Nucleus accumbens (tissue), 56 donors: ENCODE measurements at regions not wholly inside any gene's neighbourhood (a gene's known extent, or its start where the extent isn't known, plus 50 kb on each side); places are given as distances from the start of the nearest gene placed in this dataset.
A peak's percentile ranks its signal among the peaks of the same experiment; 100 is the strongest.

Experiments
- DNase-seq, 56 donors: peaks; one replicate each; lab custom pipeline; 2025; lab: John Stamatoyannopoulos, UW

DNA sequence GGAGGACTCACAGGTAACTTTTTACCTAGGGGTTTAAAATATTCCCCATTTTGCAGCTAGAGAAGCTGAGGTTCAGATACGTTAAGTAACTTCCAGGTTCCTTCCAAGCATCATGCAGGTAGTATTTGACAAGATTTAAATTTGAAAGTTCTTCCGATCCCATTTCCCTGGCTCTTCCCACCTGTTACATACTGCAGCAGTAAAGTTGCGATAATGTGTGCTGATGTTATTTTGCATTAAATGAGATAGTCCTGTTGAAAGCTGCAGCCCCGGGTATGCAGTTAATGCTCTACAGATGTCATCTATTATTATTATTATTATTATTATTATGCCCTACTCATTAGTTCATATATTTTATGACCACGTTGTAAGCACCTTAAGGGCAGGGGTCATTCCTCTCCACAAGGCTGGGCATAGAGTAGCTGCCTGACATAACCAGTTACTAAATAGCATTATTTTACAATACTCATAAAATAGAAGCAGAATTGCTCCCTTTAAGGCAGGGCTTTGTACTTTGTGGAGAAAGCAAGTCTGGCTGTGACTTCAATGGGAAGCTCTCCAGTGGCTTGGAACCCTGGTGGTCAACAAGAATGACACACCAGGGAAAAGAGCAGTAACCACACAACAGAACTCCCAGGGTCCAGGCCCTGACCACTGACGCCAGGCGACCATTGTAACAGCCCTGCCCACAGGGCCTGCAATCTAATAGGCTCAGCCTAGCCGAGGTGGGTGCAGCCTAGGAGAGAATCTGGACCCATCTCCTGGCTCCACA is 90.8 kb upstream of the CALM2 start:
- DNase-seq, result no peak

DNA sequence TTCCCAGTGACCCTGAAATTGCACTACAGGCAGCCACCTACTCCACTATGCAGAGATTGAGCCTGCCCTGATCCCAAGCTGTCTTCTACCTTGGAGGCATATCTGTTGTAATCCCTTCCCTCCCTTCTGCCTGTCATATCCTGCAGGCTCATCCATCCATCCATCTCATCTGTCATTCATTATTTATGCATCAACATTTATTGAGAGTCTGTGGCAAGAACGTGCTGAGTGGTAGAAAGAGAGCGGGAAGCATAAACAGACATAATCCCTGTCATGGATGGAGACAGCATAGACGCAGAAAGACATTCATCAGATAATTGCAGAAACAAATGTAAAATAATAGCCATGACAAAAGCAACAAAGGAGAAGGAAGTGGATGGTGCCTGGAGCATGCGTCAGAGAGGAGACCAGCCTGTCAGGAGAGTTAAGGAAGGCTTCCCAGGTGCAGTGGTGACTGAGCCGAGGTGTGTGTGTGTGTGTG is 89.5 kb upstream of the CALM2 start:
- no peak for DNase-seq

DNA sequence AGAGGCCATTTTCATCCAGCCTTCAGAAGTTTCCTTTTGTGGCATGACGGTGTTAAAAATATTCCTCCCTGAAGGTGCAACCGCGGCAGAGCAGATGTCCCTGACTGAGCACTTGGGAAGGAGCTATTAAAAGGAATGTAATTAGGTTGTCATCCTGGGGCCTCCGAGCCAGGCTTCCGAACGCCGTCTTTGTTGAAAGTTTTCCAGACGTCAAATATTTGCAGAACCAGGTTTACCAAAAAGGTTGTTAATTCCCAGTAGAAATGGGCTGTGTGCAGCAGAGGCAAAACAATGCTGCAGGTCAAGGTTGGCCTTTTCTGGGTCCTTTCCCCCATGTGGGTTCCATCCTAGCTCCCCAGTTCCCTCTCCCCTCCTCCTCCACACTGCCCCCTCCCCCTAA is 88.8 kb upstream of the CALM2 start:
- no peak for DNase-seq

DNA sequence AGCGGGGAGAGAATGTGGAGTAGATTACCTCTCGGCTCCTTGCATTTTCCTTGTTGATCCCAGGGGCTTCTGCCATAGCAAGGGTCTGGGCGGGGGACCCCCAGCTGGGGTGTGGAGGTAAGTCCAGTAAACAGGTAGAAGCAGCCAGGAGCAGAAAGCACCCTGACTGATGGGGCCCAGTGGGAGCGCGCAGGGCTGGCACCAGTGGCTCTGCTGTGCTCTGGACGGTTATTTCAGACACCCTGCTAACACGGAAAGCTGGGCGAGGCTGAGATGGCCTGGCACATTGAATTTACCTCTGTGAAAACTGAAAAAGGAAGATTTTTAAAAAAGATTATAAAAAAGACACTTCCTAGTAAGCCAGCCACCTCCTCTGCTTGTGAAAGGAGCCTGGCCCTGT is 88.4 kb upstream of the CALM2 start:
- DNase-seq, result no peak

DNA sequence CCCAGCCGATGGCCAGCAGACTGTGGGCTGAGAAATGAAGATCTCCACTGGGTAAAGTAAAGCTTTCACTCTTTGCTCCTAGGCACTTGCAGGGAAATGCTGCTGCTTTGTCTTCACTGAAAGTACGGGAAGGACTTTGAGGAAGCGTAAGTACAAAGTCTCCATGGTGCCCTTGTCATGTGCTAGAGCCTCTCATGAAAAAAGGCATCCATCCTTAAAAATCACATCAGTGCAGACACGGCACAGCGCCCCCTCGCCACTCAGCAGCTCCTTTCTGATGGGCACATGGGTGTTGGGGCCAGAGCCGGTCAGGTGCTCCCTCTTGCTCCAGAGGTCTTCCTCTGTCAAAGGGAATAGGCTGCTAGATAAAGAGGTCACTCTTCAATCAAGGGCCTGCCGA is 87.8 kb upstream of the CALM2 start:
- peak in 23 of 56 donors; percentile 6 to 71 (median 29) for DNase-seq

DNA sequence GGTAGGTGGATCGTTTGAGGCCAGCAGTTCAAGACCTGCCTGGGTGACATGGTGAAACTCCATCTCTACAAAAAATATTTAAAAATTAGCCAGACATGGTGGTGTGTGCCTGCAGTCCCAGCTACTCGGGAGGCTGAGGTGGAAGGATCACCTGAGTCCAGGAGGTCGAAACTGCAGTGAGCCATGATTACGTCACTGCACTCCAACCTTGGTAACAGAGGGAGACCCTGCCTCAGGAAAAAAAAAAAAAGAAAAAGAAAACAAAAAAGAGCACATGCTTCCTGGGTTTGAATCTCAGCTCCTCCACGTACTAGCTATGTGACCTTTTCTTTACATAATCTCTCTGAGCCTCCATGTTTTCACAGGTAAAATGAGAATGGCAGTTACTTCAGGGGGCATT is 86.3 kb upstream of the CALM2 start:
- DNase-seq, result no peak

DNA sequence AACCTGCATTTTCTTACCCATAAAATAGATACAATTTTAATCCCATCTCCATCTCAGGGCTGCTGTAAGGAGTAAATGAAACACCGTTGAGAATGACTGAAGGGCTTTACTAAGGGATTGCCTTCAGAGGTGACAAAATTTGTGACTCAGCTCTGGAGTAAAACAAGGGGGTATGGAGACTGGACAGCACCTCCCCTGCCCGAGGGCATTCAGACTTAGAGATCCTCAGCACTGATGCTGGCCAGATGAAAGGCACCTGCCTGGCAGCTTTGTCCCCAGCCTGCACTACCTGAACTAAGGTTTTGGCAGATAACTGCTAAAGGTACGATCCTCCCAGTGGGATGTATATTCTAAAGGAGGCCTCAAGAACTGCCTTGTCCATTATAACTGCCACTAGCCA is 84.7 kb upstream of the CALM2 start:
- DNase-seq, result no peak

DNA sequence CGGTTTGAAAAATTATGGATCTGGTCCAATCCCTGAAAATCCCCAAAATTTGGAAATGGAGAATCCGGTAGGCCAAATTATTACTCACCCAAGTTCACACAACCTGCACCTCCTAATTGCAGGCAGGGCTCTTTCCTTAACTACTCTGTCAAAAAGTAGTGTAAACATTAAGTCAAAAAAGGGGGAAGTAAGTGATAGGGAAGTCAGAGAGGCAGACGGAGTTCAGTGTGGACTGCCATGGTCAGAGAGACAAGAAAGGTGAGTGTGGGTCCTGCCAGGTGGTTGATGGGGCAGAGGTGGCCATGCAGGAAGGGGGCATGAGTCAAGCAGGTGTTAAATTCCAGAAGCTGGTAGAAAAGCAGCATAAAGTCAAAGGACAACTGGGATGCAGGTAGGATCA is 83.5 kb upstream of the CALM2 start:
- DNase-seq, result no peak

DNA sequence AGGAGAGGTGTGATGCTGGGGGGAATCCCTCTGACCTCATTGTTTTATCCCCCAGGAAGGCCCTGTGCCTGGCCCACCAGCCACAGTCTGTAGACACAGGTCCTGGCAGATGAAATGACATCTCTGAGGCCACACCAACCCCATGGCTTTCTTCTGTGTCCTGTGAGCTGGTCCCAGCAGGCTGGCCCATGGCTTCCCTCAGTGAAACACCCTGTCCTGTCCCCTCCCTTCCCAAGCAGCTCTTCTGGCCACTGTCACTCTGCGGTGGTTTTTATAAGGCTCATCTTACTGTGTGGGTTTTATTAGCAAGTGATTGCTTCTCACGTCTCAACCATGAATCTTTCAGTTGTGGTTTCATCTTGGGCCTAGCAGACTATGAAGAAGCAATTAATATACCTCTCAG is 81.6 kb upstream of the CALM2 start:
- no peak for DNase-seq

DNA sequence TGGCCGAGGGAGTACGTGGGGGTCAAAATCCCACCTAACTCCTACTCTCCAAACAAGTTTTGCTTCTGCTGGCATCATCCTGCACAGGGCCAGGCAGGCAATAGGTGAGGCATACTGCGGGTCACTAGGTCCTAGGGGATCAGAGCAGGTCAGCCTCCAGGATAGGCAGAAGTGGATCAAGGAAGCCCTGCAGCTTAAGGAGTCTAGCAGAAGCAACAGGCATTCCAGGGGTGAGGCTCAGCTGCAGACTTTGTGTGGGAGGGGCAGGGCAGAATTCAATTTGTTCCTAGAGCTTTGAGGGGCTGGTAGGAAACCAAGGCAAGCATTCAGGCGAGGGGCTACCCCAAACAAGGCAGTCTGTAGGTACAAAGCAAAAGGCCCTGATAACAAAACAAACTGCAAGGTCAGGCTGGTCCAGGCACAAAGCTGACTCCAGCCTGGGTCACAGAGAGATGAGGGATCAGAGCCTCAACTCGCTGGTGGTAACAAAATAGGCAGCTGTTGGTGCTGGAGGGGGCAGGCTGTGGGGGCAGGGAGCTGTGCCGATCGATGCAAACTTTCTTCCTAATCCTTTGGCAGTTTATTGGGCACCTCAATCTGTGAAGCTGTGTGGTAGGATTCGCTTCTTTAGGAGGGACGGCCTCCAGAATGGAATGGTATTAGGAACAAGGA is 80.2 kb upstream of the CALM2 start:
- no peak for DNase-seq

DNA sequence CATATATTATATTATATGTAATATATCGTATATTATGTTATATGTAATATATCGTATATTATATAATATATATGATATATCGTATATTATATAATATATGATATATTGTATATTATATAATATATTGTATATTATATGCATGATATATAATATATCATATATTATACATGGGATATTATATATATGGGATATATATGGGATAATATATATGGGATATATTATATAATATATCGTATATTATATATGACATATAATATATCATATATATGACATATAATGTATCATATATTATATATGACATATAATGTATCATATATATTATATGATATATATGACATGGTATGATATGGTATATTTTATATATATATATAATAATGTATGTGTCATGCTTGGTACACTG is 79.5 kb upstream of the CALM2 start:
- DNase-seq, result no peak

DNA sequence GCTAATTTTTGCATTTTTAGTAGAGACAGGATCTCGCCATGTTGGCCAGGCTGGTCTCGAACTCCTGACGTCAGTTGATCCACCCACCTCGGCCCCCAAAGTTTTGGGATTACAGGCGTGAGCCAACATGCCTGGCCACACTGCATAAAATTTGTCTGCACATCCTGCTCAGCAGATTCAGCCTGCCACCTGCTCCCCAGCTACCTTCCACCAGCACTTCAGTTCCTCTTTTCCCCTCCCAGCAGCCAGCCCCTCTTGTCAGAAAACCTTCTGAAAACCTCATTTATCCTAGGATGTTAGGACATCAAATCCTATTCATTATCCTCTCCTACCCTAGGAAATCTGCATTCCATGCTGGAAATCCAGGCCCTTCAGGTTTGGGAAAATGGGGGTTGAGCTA is 78.2 kb upstream of the CALM2 start:
- no peak for DNase-seq

DNA sequence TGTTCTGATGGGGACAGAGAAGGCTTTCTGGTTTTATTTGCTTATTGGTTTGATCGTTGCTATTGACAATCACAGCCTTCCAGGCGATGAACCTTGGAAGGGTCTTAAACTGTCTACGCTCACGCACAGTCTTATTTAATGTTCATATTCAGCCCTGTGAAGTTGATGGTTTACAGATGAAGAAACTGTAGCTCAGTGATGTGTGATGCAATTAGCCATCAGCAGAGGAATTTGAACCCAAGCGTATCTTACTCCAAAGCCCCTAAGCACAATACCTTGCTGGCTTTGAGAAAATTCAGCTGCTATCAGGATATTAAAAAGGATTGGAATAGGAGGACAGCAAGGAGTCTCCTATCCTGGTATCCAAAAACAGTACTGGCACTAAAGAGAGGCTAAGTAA is 77.1 kb upstream of the CALM2 start:
- DNase-seq, result no peak

DNA sequence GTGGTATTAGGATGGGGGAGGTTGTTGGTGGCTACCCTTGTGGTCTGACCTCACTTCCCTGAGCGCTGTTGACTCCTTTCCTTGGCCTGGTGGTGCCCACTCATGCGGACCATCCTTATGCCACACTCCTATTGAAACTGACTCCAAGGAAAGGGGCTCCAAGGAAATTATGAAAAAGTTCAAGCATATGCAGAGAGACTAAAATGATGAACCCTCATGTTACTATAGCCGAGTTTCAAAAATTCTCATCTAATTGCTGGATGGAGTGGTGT is 75.0 kb upstream of the CALM2 start:
- no peak for DNase-seq

DNA sequence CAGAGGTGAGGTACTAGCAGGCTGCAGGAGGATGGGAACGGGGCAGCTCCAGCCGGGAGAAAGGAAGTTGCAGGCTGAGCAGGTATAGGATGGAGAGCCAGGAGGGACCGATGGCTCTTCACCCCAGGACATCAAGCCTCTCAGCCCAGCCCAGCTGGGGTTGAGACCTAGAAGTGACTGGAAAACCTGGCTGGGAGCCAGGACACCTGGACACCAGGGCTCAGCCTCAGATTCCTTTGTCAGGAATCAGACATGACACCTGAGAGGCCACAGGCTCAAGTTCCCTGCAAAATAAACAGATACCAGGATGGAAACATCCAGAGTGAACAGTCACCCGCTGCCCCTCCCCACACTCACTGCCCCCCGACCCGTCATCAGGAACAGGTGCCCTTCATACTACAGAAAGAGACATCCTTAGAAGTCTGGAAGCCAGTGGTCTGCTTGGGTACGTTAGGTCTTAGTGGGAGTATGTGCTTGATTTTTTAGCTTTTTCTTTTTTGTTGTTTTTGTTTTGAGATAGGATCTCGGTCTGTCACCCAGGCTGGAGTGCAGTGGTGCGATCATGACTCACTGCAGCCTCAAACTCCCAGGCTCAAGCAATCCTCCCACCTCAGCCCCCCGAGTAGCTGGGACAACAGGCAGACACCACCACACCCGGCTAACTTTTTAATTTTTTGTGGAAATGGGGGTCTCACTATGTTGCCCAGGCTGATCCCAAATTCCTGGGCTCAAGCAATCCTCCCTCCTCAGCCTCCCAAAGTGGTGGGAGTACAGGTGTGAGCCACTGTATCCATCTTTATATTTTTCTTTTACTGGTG is 74.5 kb upstream of the CALM2 start:
- DNase-seq, result no peak

DNA sequence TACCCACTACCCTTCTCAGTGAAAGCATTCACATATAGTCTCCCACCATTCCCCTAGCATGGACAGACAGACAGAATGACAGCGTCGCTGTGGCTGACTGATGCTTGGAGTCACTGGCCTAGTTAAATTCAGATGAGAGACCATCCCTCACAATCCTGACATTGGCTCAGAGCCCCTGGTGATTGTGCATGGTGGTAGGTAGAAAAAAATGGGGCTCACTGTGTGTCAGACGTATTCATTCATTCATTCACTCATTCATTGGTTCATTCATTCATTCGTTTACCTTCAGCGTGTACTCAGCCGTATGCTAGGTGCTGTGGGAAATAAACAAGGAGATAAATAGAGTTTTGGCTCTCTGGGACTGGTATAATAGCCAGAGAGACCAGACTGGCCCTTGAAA is 73.6 kb upstream of the CALM2 start:
- no peak for DNase-seq

DNA sequence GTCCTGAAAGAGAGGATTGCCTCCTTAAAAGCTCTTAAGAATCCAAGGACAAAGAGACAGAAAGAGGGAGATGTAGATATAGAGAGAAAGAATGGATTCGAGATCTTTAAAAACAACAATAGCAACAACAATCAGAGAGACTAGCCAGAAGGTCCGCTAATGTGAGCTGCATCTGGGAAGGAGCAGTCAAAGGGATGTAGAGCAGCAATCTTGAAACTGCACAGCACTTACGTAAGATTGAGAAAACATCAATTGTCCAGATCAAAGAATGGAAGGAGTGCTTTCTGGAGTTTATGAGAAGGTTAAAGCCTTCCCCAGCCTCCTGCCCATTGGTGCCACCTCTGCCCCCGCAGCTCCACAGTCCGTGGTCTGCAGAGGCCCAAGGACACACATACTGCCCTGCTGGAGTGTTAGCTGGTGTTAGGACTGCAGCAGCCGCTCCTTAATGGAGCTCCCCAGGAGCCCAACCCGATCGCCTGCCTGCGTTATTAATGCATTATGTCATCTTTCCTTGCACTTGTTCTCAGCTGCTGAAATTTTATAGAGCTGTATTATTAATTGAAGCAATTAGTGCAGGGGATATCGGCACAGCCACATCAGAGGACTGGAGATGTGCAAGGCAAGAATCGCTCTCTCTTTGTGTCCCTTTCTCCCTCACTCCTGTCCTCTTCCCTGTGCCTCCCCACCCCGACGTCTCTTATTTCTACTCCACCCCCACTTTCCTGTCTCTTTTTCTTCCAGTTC is 73.0 kb upstream of the CALM2 start:
- no peak for DNase-seq

DNA sequence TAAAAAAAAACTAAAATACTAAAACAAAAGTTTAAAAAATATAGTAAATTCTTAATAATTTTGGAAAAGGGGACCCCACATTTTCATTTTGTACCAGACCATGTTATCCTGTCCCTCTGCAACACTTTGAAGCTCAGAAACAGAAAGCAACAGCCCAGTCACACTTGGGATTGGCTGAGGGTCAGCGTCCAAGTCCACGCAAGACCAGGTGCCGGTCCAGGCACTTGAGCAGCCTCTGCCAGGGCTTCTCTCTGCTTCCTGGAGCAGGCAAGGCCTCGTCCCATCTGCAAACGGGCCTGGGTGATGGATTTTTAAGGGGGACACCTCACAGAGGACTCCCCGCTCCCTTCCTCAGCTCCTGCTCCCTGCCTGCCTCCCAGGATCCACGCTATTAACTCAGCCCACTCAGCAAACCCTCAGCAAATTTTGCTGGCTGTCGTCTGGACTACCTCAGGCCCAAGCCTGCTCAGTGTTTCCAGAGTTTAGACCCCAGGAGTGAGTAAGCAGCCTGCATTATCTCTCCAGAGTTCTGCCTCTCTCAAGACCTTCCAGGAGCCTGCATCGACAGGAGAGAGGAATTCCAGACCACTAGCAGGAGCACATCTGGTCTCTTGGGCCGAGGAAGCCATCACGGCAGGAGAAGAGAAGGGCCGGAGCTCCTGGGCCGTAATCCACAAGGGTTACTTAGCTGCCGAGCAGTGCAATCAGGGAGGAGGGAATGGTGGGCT is 67.4 kb upstream of the CALM2 start:
- no peak for DNase-seq

DNA sequence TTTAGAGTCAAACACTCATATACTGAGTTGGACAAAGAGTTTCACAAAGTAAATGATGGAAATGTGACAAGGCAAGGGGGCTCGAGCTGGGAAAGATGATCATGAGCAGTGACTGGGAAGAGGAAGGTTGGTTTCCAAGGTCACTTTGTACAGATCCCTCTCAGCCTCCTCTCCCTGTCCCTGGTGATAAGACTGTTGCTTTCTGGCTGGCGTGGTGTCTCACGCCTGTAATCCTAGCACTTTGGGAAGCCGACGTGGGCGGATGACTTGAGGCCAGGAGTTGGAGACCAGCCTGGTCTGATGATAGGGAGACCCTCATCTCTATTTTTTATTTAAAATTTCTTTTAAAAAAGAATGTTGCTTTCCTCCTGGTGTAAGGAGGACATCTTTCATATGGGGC is 65.4 kb upstream of the CALM2 start:
- no peak for DNase-seq
